COLO829 (cell line): ENCODE measurements at regions not wholly inside any gene's neighbourhood (a gene's known extent, or its start where the extent isn't known, plus 50 kb on each side); places are given as distances from the start of the nearest gene placed in this dataset.
"Not testable (repeated sequence)": the region's sequence is repeated elsewhere in the genome, so short reads cannot be mapped to it uniquely, and the experiment has no call there.

Experiments
- DNase-seq: peaks from one replicate; pipeline ENCODE4 v3.0.0; 2012; ENCODE audit warnings: low spot score

GRCh38 chr1:57572016-57572415 lies 148.2 kb upstream of the DAB1 start:
- DNase-seq: no peak

- DNase-seq: not testable (repeated sequence)
Observed at GRCh38 chr1:57558066-57558465, 134.2 kb upstream of the DAB1 start.

GRCh38 chr1:57553666-57554065 lies 129.8 kb upstream of the DAB1 start:
- no peak for DNase-seq

- no peak for DNase-seq
Observed at GRCh38 chr1:57551476-57551875, 127.6 kb upstream of the DAB1 start.

GRCh38 chr1:57550092-57550491 lies 126.2 kb upstream of the DAB1 start:
- DNase-seq: peak; percentile 28

GRCh38 chr1:57549300-57549699 lies 125.4 kb upstream of the DAB1 start:
- DNase-seq: no peak

GRCh38 chr1:57546549-57547330 lies 122.9 kb upstream of the DAB1 start:
- no peak for DNase-seq

- no peak for DNase-seq
Observed at GRCh38 chr1:57544345-57544744, 120.5 kb upstream of the DAB1 start.

- no peak for DNase-seq
Observed at GRCh38 chr1:57536749-57537423, 113.0 kb upstream of the DAB1 start.

- no peak for DNase-seq
Observed at GRCh38 chr1:57532299-57532698, 108.4 kb upstream of the DAB1 start.

GRCh38 chr1:57530911-57531260 lies 107.0 kb upstream of the DAB1 start:
- not testable (repeated sequence) for DNase-seq

- no peak for DNase-seq
Observed at GRCh38 chr1:57530206-57530910, 106.5 kb upstream of the DAB1 start.

- DNase-seq: no peak
Observed at GRCh38 chr1:57522575-57522974, 98.7 kb upstream of the DAB1 start.

- DNase-seq: no peak
Observed at GRCh38 chr1:57520743-57521515, 97.1 kb upstream of the DAB1 start.

- no peak for DNase-seq
Observed at GRCh38 chr1:57518496-57518895, 94.6 kb upstream of the DAB1 start.

GRCh38 chr1:57517587-57518374 lies 93.9 kb upstream of the DAB1 start:
- no peak for DNase-seq

GRCh38 chr1:57512386-57512785 lies 88.5 kb upstream of the DAB1 start:
- no peak for DNase-seq

- no peak for DNase-seq
Observed at GRCh38 chr1:57506941-57507340, 83.1 kb upstream of the DAB1 start.

GRCh38 chr1:57503337-57503736 lies 79.5 kb upstream of the DAB1 start:
- DNase-seq: no peak

GRCh38 chr1:57500136-57500830 lies 76.4 kb upstream of the DAB1 start:
- DNase-seq: no peak

- DNase-seq: no peak
Observed at GRCh38 chr1:57494530-57495079, 70.7 kb upstream of the DAB1 start.
